ENCODE measurements at regions not wholly inside any gene's neighbourhood (a gene's known extent, or its start where the extent isn't known, plus 50 kb on each side); places are given as distances from the start of the nearest gene placed in this dataset.

- Histone ChIP-seq H3K36me3 (no peaks in the 10 kb centered on the region), H3K27ac (no peak overlapping the region), H3K4me1 (peaks cover 13% of the 10 kb centered on the region), H3K9me3 (no peaks in the 10 kb centered on the region), H3K27me3 (ENCODE audit: low read depth) (no peaks in the 10 kb centered on the region), H3K4me3 (no peak overlapping the region)
- intact Hi-C loops (cut with DNase I): no loop called here
- DNase-seq (peak; percentile 26), ATAC-seq (no peak)
- TF ChIP-seq CTCF (IDR thresholded peaks at IDR 0.05): no peak
These were observed 55.2 kb upstream of the MED9 start for GRCh38 chr17:17421346-17422216.

GRCh38 chr17:17422217-17422610 lies 54.6 kb upstream of the MED9 start:
- no peaks in the 10 kb centered on the region for H3K9me3 ChIP-seq
- intact Hi-C loops (cut with DNase I): no loop called here
- ATAC-seq (no peak), DNase-seq (peak; percentile 33)
- H3K27ac ChIP-seq: no peak overlapping the region
- no peaks in the 10 kb centered on the region for H3K36me3 ChIP-seq
- peaks cover 8% of the 10 kb centered on the region for H3K4me1 ChIP-seq
- TF ChIP-seq CTCF (IDR thresholded peaks at IDR 0.05): no peak
- H3K4me3 ChIP-seq: no peak overlapping the region
- no peaks in the 10 kb centered on the region for H3K27me3 ChIP-seq (ENCODE audit: low read depth)

GRCh38 chr17:17422641-17423040 lies 54.2 kb upstream of the MED9 start:
- H3K9me3 ChIP-seq: no peaks in the 10 kb centered on the region
- no peak for DNase-seq

GRCh38 chr17:17423656-17424055 lies 53.1 kb upstream of the MED9 start:
- no peak for TF ChIP-seq CTCF (IDR thresholded peaks at IDR 0.05)
- intact Hi-C loops (cut with DNase I): no loop called here
- DNase-seq (no peak), ATAC-seq (no peak)
- H3K9me3 ChIP-seq: no peaks in the 10 kb centered on the region
- H3K4me1 ChIP-seq: peaks cover 8% of the 10 kb centered on the region
- no peaks in the 10 kb centered on the region for H3K27me3 ChIP-seq (ENCODE audit: low read depth)
- H3K27ac ChIP-seq: no peak overlapping the region
- no peaks in the 10 kb centered on the region for H3K36me3 ChIP-seq
- no peak overlapping the region for H3K4me3 ChIP-seq

More at GRCh38 chr17:17422641-17423040, 54.2 kb upstream of the MED9 start:
- intact Hi-C loops (cut with DNase I): no loop called here
- TF ChIP-seq CTCF (IDR thresholded peaks at IDR 0.05): no peak
- ATAC-seq: no peak
- Histone ChIP-seq H3K4me1 (peaks cover 8% of the 10 kb centered on the region), H3K27ac (no peak overlapping the region), H3K36me3 (no peaks in the 10 kb centered on the region), H3K4me3 (no peak overlapping the region), H3K27me3 (ENCODE audit: low read depth) (no peaks in the 10 kb centered on the region)

- TF ChIP-seq CTCF (IDR thresholded peaks at IDR 0.05): no peak
- Histone ChIP-seq H3K27me3 (ENCODE audit: low read depth) (no peaks in the 10 kb centered on the region), H3K36me3 (no peaks in the 10 kb centered on the region), H3K27ac (no peak overlapping the region), H3K4me1 (no peaks in the 10 kb centered on the region), H3K4me3 (no peak overlapping the region), H3K9me3 (no peaks in the 10 kb centered on the region)
- DNase-seq (no peak), ATAC-seq (no peak)
- intact Hi-C loops (cut with DNase I): no loop called here
These were observed 52.2 kb upstream of the MED9 start for GRCh38 chr17:17424552-17424951.

Measured in lower lobe of right lung (tissue), 2 donors.